ENCODE measurements at regions not wholly inside any gene's neighbourhood (a gene's known extent, or its start where the extent isn't known, plus 50 kb on each side); places are given as distances from the start of the nearest gene placed in this dataset.

DNA sequence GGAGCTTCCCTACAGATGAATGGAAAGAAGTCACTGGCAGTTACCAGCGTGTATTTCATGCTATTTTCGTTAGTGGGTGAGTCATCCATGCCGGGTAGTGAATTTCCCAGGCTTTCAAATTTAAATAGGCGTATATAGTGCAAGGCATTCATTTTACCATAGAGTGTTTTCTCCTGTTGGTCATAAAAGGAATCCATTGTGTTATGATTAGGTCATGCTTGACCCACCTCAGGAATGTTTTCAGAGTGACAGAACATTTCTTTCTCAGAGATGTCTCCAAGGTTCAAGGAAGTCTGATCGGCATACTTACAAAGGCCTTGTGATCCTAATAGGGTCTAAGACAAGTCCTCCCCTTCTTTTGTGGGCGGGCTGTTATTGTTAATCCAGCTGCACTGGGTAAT, 110.7 kb downstream of the AKR1D1 start:
- TF ChIP-seq POLR2A (IDR thresholded peaks at IDR 0.05) = no peak
- TF ChIP-seq, protein P1, sequence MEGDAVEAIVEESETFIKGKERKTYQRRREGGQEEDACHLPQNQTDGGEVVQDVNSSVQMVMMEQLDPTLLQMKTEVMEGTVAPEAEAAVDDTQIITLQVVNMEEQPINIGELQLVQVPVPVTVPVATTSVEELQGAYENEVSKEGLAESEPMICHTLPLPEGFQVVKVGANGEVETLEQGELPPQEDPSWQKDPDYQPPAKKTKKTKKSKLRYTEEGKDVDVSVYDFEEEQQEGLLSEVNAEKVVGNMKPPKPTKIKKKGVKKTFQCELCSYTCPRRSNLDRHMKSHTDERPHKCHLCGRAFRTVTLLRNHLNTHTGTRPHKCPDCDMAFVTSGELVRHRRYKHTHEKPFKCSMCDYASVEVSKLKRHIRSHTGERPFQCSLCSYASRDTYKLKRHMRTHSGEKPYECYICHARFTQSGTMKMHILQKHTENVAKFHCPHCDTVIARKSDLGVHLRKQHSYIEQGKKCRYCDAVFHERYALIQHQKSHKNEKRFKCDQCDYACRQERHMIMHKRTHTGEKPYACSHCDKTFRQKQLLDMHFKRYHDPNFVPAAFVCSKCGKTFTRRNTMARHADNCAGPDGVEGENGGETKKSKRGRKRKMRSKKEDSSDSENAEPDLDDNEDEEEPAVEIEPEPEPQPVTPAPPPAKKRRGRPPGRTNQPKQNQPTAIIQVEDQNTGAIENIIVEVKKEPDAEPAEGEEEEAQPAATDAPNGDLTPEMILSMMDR (IDR thresholded peaks at IDR 0.05) = no peak
